SK-N-SH (cell line): ENCODE measurements at regions not wholly inside any gene's neighbourhood (a gene's known extent, or its start where the extent isn't known, plus 50 kb on each side); places are given as distances from the start of the nearest gene placed in this dataset.
A peak's percentile ranks its signal among the peaks of the same experiment; 100 is the strongest.

ENCODE experiments used
- CTCF ChIA-PET: fragments of 300-600, 350-600 bp; formaldehyde crosslinking; extraction: SDS; loops from one replicate; lab custom pipeline; 2021; lab: Yijun Ruan, JAX
- POLR2A ChIA-PET: fragments of 350-600 bp; sonication (Branson Sonifier 250); formaldehyde crosslinking; extraction: SDS; loops from one replicate; lab custom pipeline; 2020; ENCODE audit warnings: antibody characterized with exemption, inconsistent platforms; lab: Yijun Ruan, JAX
- DNase-seq: peaks from one replicate; pipeline ENCODE4 v3.0.0; 2012
- H2AFZ ChIP-seq: fragments of 200-600 bp; sonication (generic); 2 replicates; pipeline ENCODE4 v1.8.1; 2016; ENCODE audit warnings: antibody characterized with exemption, mild to moderate bottlenecking, low read depth
- H3F3A ChIP-seq: fragments of 200-600 bp; sonication (generic); replicated peaks from 2 replicates; pipeline ENCODE3; 2016; ENCODE audit warnings: antibody characterized with exemption, mild to moderate bottlenecking; ENCODE audit not compliant: insufficient read depth
- H3K27ac ChIP-seq, 2 experiments: fragments of 200-500 bp in 1 of 2; fragments of 200-600 bp in 1 of 2; sonication (Bioruptor generic) in 1 of 2; sonication (generic), shearing (Covaris generic) in 1 of 2; 2 replicates each; pipeline versions ENCODE4 v1.5.1 to v1.6.1; 2014 to 2016; ENCODE audit warnings: low read depth in 2 of 2, inconsistent platforms in 1 of 2, low read length in 1 of 2, mild to moderate bottlenecking in 1 of 2, mixed read lengths in 1 of 2
- H3K27me3 ChIP-seq: fragments of 200-600 bp; sonication (generic), shearing (Covaris generic); 2 replicates; pipeline ENCODE4 v1.6.1; 2016; ENCODE audit warnings: mixed run types; ENCODE audit not compliant: insufficient read depth
- H3K36me3 ChIP-seq, 2 experiments: fragments of 200-500 bp in 1 of 2; fragments of 200-600 bp in 1 of 2; sonication (Bioruptor generic) in 1 of 2; sonication (generic) in 1 of 2; replicated peaks in 1 of 2; 2 replicates each; pipeline versions ENCODE3 to v1.5.1; 2014 to 2016; ENCODE audit warnings: low read length in 1 of 2, mild to moderate bottlenecking in 1 of 2; ENCODE audit not compliant: insufficient read depth in 2 of 2, control insufficient read depth in 1 of 2
- H3K4me1 ChIP-seq, 2 experiments: fragments of 200-500 bp in 1 of 2; fragments of 200-600 bp in 1 of 2; sonication (Bioruptor generic) in 1 of 2; sonication (generic), shearing (Covaris generic) in 1 of 2; 2 replicates each; pipeline versions ENCODE4 v1.5.1 to v1.6.1; 2014 to 2016; ENCODE audit warnings: low read depth in 1 of 2, low read length in 1 of 2, mixed run types in 1 of 2; ENCODE audit not compliant: insufficient read depth in 2 of 2, control insufficient read depth in 1 of 2
- H3K4me2 ChIP-seq: fragments of 200-600 bp; sonication (generic), shearing (Covaris generic); 2 replicates; pipeline ENCODE4 v1.6.1; 2017; ENCODE audit warnings: mixed run types
- H3K4me3 ChIP-seq, 2 experiments: fragments of 200-500 bp in 1 of 2; fragments of 200-600 bp in 1 of 2; sonication (Bioruptor generic) in 1 of 2; sonication (generic), shearing (Covaris generic) in 1 of 2; 2 replicates each; pipeline versions ENCODE4 v1.5.1 to v1.8.1; 2014 to 2016; ENCODE audit warnings: low read depth in 2 of 2, inconsistent platforms in 1 of 2, low read length in 1 of 2, mild to moderate bottlenecking in 1 of 2, mixed read lengths in 1 of 2, moderate library complexity in 1 of 2
- H3K79me2 ChIP-seq: fragments of 200-600 bp; sonication (generic); 2 replicates; pipeline ENCODE4 v1.8.1; 2017; ENCODE audit warnings: mild to moderate bottlenecking; ENCODE audit not compliant: insufficient read depth
- H3K9ac ChIP-seq: fragments of 200-600 bp; sonication (generic); 2 replicates; pipeline ENCODE4 v1.6.1; 2017; ENCODE audit warnings: mixed run types
- H3K9me2 ChIP-seq: fragments of 200-600 bp; sonication (generic); 2 replicates; pipeline ENCODE4 v1.6.1; 2017; ENCODE audit warnings: mixed run types
- H3K9me3 ChIP-seq: fragments of 200-600 bp; sonication (generic); 2 replicates; pipeline ENCODE4 v1.6.1; 2017; ENCODE audit warnings: mixed run types, mild to moderate bottlenecking, moderate library complexity
- H4K20me1 ChIP-seq: fragments of 200-600 bp; sonication (generic); 2 replicates; pipeline ENCODE4 v1.6.1; 2017; ENCODE audit warnings: mild to moderate bottlenecking, mixed run types; ENCODE audit not compliant: insufficient read depth
- GABPA ChIP-seq: IDR thresholded peaks from 2 replicates; pipeline ENCODE4 v1.4.0; 2012; ENCODE audit warnings: low read depth, mild to moderate bottlenecking
- GATA2 ChIP-seq: sonication (generic); formaldehyde crosslinking; IDR thresholded peaks from 2 replicates; pipeline ENCODE4 v1.5.0; 2020; ENCODE audit warnings: mild to moderate bottlenecking, missing genetic modification reagents
- MAX ChIP-seq: IDR thresholded peaks from 2 replicates; pipeline ENCODE4 v1.4.0; 2012; ENCODE audit warnings: low read depth
- MEF2A ChIP-seq: IDR thresholded peaks from 2 replicates; pipeline ENCODE4 v1.4.0; 2012; ENCODE audit warnings: low read depth, borderline replicate concordance
- RAD21 ChIP-seq: IDR thresholded peaks from 2 replicates; pipeline ENCODE4 v1.6.1; 2012; ENCODE audit warnings: mild to moderate bottlenecking, low read length
- RCOR1 ChIP-seq: fragments of 150-350 bp; IDR thresholded peaks from 2 replicates; pipeline ENCODE4 v1.6.1; 2017; ENCODE audit warnings: antibody characterized with exemption, low read length
- SIN3A ChIP-seq: IDR thresholded peaks from 2 replicates; pipeline ENCODE4 v1.6.1; 2012; ENCODE audit warnings: low read depth, mild to moderate bottlenecking, low read length, moderate library complexity, borderline replicate concordance
- USF1 ChIP-seq: IDR thresholded peaks from 2 replicates; pipeline ENCODE4 v1.4.0; 2012; ENCODE audit warnings: low read depth, borderline replicate concordance
- USF2 ChIP-seq: fragments of 150-350 bp; IDR thresholded peaks from 2 replicates; pipeline ENCODE4 v1.6.1; 2017; ENCODE audit warnings: antibody characterized with exemption, low read length, low read depth, borderline replicate concordance
- WGBS: methylation state at CpG from one replicate; pipeline ENCODE4 v1.1.6; 2017; ENCODE audit warnings: low lambda C conversion rate; 5-methylcytosine and 5-hydroxymethylcytosine counted together

GRCh38 chr2:156883804-156884203, 373.7 kb upstream of the GALNT5 start (continued):
- TF ChIP-seq USF2, result no peak
- no peak for TF ChIP-seq GATA2 (CRISPR knock-in tag)
- TF ChIP-seq RCOR1, result no peak
- TF ChIP-seq MAX, result no peak
- TF ChIP-seq, all 33 proteins: peak for 0

GRCh38 chr2:156884216-156884615, 373.3 kb upstream of the GALNT5 start:
- no peak for TF ChIP-seq RAD21
- TF ChIP-seq GABPA, result no peak
- no peak for TF ChIP-seq SIN3A
- TF ChIP-seq, all 33 proteins: peak for 0
- Histone ChIP-seq H3K27ac (no peak overlapping the region), H3K9ac (no peak overlapping the region), H3K4me3 (no peak overlapping the region), H3K27me3 (peaks cover 6% of the 10 kb centered on the region; the same call in 1 of the 2 replicates), H3K79me2 (no peaks in the 10 kb centered on the region), H3K36me3 (no peaks in the 10 kb centered on the region), H2AFZ (no peak overlapping the region), H3K9me3 (no peaks in the 10 kb centered on the region), H3K4me1 (no peaks in the 10 kb centered on the region), H3K4me2 (no peak overlapping the region), H3F3A (no peaks in the 10 kb centered on the region), H4K20me1 (no peaks in the 10 kb centered on the region), H3K9me2 (no peaks in the 10 kb centered on the region)
- ChIA-PET CTCF (no interaction called here), POLR2A (no interaction called here)
- no peak for DNase-seq
- WGBS, result 4% methylated on average over 3 of the region's 3 CpGs

- Histone ChIP-seq H3K9ac (no peak overlapping the region), H3K27ac (no peak overlapping the region), H3K36me3 (no peaks in the 10 kb centered on the region), H3K4me3 (no peak overlapping the region), H4K20me1 (no peaks in the 10 kb centered on the region), H3K79me2 (no peaks in the 10 kb centered on the region), H3F3A (no peaks in the 10 kb centered on the region), H3K4me2 (no peak overlapping the region), H3K4me1 (no peaks in the 10 kb centered on the region), H2AFZ (no peak overlapping the region), H3K27me3 (peaks cover 2% of the 10 kb centered on the region; the same call in 1 of the 2 replicates), H3K9me2 (no peaks in the 10 kb centered on the region), H3K9me3 (no peaks in the 10 kb centered on the region)
- POLR2A ChIA-PET, result no interaction called here
- CTCF ChIA-PET, result no interaction called here
- TF ChIP-seq MEF2A (peak; percentile 55; the same call in 1 of the 2 replicates), USF1 (no peak)
- WGBS, result 15% methylated on average over 5 of the region's 5 CpGs
- DNase-seq, result no peak
These were observed 366.9 kb upstream of the GALNT5 start for GRCh38 chr2:156890529-156891148.
